Heart right ventricle (tissue), 16 donors: ENCODE measurements at regions not wholly inside any gene's neighbourhood (a gene's known extent, or its start where the extent isn't known, plus 50 kb on each side); places are given as distances from the start of the nearest gene placed in this dataset.

ENCODE experiments used
- ATAC-seq, 8 donors: fragments of 200-7000 bp; cut with Tn5 transposase; one replicate each; pipeline ENCODE4 v1.9.1; 2020; ENCODE audit warnings: mild to moderate bottlenecking in 8 of 8, moderate library complexity in 8 of 8, moderate number of reproducible peaks in 1 of 8
- DNase-seq, 2 donors: peaks; one replicate each; pipeline ENCODE4 v3.0.0-alpha.2; 2020
- H3K27ac ChIP-seq, 10 donors: fragments of 200-600 bp; sonication (generic) in 2 of 10; one replicate each; pipeline versions ENCODE4 v1.5.0 to v1.8.0; 2020 to 2022; ENCODE audit warnings: mild to moderate bottlenecking in 3 of 10
- H3K27me3 ChIP-seq, 7 donors: fragments of 200-600 bp; one replicate each; pipeline ENCODE4 v1.8.0; 2021 to 2022; ENCODE audit warnings: mild to moderate bottlenecking in 2 of 7
- H3K36me3 ChIP-seq, 9 donors: fragments of 200-600 bp; sonication (generic) in 1 of 9; one replicate each; pipeline versions ENCODE4 v1.5.0 to v1.8.0; 2020 to 2022; ENCODE audit warnings: mild to moderate bottlenecking in 2 of 9
- H3K4me1 ChIP-seq, 9 donors: fragments of 200-600 bp; sonication (generic) in 1 of 9; one replicate each; pipeline versions ENCODE4 v1.5.0 to v1.8.0; 2020 to 2022; ENCODE audit warnings: mild to moderate bottlenecking in 4 of 9
- H3K4me3 ChIP-seq, 10 donors: fragments of 200-600 bp; sonication (generic) in 2 of 10; one replicate each; pipeline versions ENCODE4 v1.5.0 to v1.8.0; 2020 to 2022; ENCODE audit warnings: mild to moderate bottlenecking in 7 of 10, moderate library complexity in 2 of 10
- H3K9me3 ChIP-seq, 11 donors: fragments of 200-600 bp in 10 of 11; sonication (generic) in 2 of 11; one replicate each; pipeline versions ENCODE4 v1.5.0 to v1.8.0; 2013 to 2022; ENCODE audit warnings: mild to moderate bottlenecking in 2 of 11, control low read depth in 1 of 11, moderate library complexity in 1 of 11
- WGBS, 2 donors: extraction: QIAGEN DNeasy Blood & Tissue Kit; methylation state at CpG; one replicate each; pipeline ENCODE4 v1.1.7; 2013; ENCODE audit warnings: inconsistent platforms in 1 of 2; 5-methylcytosine and 5-hydroxymethylcytosine counted together
- intact Hi-C, 10 donors: fragments of 100-400 bp; cut with DNase I; formaldehyde crosslinking; loops; one replicate each; pipeline versions ENCODE4 v1.11.1 to v1.14.2; 2022
- TF ChIP-seq, protein P1 (sequence below), 9 donors: fragments of 200-600 bp; sonication (generic) in 2 of 9; IDR thresholded peaks; one replicate each; pipeline versions ENCODE4 v1.5.0 to v1.8.0; 2021 to 2022; ENCODE audit warnings: antibody characterized with exemption in 9 of 9, mild to moderate bottlenecking in 5 of 9, moderate library complexity in 1 of 9
- donor health status: Arrhythmogenic right ventricular cardiomyopathy.
- donor health status: ischemic (EF 13 %, LVEDD 7.1; RV severe dilation, severe dysfunction).
- donor health status: healthy with polysubstance abuse.
- donor health status: DM: no; HTN: yes; CAD: no.
- donor health status: DM: no; HTN: no; CAD: no.
- donor health status: ischemic (EF 25% LVEDD 6.9; RV normal size, moderate dysfunction).
- donor health status: ischemic (EF 25% LVEDD 5.7; RV mildly dilated, moderate dysfunction).
- donor health status: healthy.
- donor health status: DM: yes; HTN: yes; CAD: no.
- donor health status: Ischemic cardiomyopathy.
- donor health status: ischemic (EF 35%, LVEDD 5.7; RV mildly dilated, moderate dysfunction).
- donor health status: nonischemic (EF 11% LVEDD 7.7; RV severe dilation, severe dysfunction).
- donor health status: DM: yes; HTN: yes; CAD: no.
- donor health status: PGD.
- donor health status: ischemic (EF 29% LVEDD 5.4; RV normal size, mild dysfunction).
- donor health status: nonischemic (EF 23%, LVEDD 6.1; RV moderate dilation, normal function).

DNA sequence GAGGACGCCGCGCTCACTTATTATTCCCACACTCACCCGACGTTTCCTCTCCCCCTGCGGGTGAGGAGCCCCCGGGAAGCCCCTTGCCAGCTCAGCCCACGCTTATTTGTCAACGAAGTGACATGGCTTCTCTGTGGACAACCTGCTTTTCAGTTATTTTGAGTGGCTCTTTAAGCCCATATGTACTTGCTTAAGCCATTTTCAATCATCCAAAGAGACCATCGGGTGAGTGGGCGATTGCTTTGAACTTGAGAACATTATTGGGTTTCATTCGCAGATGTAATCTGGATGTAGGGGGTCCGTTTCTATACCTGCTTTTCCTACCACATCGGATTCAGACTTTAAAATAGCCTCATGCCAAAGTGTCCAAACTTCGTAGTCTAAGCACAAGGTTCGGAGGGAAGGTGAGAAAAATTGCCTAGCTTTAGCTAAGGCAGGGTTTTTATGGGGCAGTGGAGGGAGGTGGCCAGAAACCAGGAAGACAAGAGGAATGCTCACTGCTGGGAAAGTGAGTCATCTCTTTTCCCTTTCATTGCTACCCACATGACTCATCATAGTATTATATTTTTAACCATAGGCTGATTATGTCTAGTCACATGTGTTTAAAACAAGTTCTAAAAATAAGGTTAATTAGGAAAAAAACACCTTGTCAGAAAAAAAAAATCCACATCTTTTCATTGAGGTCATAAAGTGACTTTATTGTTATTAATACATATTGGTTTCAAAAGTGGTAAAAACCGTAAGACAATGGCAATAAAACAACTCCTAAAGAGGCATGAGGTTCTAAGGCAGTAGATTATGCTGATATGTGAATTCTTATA is 773.1 kb upstream of the NR2F2 start:
- no peaks in the 10 kb centered on the region for H3K27me3 ChIP-seq
- peaks cover 0 to 25% (median 3%) of the 10 kb centered on the region in 9 donors for H3K4me1 ChIP-seq
- 80 to 81% methylated on average over 17 of the region's 17 CpGs for WGBS, 2 donors
- no peaks in the 10 kb centered on the region for H3K36me3 ChIP-seq
- DNase-seq, result no peak
- H3K27ac ChIP-seq, result peak overlapping the region in 7 of 10 donors; percentile 9 to 74 (median 37)
- intact Hi-C loops, result loop anchor here in 1 of 10 donors (10.0 kb wide), 1 partner anchor 63 kb away; no protein-coding TSS in a partner anchor
- peak in 4 of 8 donors; percentile 82 to 89 (median 84) for ATAC-seq
- H3K4me3 ChIP-seq, result no peak overlapping the region
- H3K9me3 ChIP-seq, result no peaks in the 10 kb centered on the region
- TF ChIP-seq, protein P1, sequence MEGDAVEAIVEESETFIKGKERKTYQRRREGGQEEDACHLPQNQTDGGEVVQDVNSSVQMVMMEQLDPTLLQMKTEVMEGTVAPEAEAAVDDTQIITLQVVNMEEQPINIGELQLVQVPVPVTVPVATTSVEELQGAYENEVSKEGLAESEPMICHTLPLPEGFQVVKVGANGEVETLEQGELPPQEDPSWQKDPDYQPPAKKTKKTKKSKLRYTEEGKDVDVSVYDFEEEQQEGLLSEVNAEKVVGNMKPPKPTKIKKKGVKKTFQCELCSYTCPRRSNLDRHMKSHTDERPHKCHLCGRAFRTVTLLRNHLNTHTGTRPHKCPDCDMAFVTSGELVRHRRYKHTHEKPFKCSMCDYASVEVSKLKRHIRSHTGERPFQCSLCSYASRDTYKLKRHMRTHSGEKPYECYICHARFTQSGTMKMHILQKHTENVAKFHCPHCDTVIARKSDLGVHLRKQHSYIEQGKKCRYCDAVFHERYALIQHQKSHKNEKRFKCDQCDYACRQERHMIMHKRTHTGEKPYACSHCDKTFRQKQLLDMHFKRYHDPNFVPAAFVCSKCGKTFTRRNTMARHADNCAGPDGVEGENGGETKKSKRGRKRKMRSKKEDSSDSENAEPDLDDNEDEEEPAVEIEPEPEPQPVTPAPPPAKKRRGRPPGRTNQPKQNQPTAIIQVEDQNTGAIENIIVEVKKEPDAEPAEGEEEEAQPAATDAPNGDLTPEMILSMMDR (IDR thresholded peaks at IDR 0.05), result no peak

DNA sequence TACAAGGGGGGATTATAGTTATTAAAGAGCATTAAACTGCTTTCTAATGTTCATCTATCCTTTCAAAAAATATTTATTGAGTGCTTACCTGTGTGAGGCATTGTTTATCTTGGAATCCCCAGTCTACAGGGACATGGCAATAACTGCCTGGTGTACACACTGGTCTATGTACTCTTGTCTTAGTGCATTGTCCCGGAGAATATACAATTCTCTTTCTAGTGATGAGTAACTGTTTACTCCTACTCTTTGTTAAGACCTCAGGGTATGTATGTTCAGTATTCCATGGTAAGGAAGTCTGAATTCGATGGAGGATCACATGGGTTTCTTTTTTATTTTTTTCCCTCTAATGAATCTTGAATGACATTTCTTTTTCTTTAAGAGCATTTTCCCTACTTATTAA is 772.4 kb upstream of the NR2F2 start:
- no peak for DNase-seq
- intact Hi-C loops, result loop anchor here in 1 of 10 donors (10.0 kb wide), 1 partner anchor 63 kb away; no protein-coding TSS in a partner anchor
- Histone ChIP-seq H3K27me3 (no peaks in the 10 kb centered on the region), H3K4me1 (peaks cover 0 to 25% (median 3%) of the 10 kb centered on the region in 9 donors), H3K9me3 (no peaks in the 10 kb centered on the region), H3K36me3 (no peaks in the 10 kb centered on the region), H3K27ac (peak overlapping the region in 1 of 10 donors; percentile 74), H3K4me3 (no peak overlapping the region)
- 82 to 87% methylated on average over 2 of the region's 2 CpGs for WGBS, 2 donors
- TF ChIP-seq, protein P1 (IDR thresholded peaks at IDR 0.05), result no peak
- ATAC-seq, result no peak

DNA sequence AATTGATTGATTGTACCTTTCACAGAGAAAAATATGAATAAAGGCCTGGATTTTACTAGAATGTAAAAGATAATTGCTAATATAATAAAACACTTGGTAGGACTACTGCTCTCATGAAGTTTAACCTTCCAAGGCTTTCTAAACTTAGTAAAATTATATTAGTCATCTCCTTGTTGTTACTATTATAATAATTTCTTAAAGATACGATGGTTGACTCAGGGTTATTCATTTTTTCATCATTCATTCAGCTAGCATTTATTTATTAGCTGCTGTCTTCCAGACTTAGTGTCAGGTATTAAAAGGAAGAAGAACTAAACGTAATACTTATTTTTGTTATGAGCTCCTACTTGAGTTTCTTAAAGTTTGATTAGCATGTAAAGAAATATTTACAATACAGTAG is 771.6 kb upstream of the NR2F2 start:
- Histone ChIP-seq H3K27ac (peak overlapping the region in 1 of 10 donors; percentile 74), H3K27me3 (no peaks in the 10 kb centered on the region), H3K36me3 (no peaks in the 10 kb centered on the region), H3K9me3 (no peaks in the 10 kb centered on the region), H3K4me3 (no peak overlapping the region), H3K4me1 (peaks cover 0 to 25% (median 3%) of the 10 kb centered on the region in 9 donors)
- TF ChIP-seq, protein P1 (IDR thresholded peaks at IDR 0.05), result no peak
- ATAC-seq (no peak), DNase-seq (no peak)
- 92 to 93% methylated on average over 2 of the region's 2 CpGs for WGBS, 2 donors
- intact Hi-C loops, result loop anchor here in 1 of 10 donors (10.0 kb wide), 1 partner anchor 64 kb away; no protein-coding TSS in a partner anchor

DNA sequence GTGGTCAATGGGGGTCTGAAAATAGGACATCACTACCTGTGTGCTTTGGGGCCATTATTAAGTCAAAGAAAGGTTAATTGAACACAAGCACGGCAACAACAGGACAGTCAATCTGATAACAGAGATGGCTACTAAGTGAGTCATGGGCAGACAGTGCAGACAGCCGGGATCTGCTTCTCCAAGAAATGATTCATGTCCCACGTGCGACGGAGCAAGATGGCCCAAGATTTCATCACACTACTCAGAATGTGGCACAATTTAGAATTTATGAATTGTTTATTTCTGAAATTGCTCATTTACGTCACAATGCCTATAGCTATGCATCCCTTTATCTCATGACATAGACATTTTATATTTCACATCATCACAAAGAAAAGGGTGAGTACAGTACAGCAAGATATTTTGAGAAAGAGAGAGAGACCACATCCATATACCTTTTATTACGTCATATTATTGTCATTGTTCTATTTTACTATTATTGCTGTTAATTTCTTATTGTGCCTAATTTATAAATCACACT is 770.6 kb upstream of the NR2F2 start:
- TF ChIP-seq, protein P1 (IDR thresholded peaks at IDR 0.05), result no peak
- Histone ChIP-seq H3K9me3 (no peaks in the 10 kb centered on the region), H3K27ac (no peak overlapping the region), H3K36me3 (no peaks in the 10 kb centered on the region), H3K4me1 (peaks cover 0 to 25% (median 3%) of the 10 kb centered on the region in 9 donors), H3K4me3 (no peak overlapping the region), H3K27me3 (no peaks in the 10 kb centered on the region)
- intact Hi-C loops, result loop anchor here in 1 of 10 donors (10.0 kb wide), 1 partner anchor 65 kb away; no protein-coding TSS in a partner anchor
- peak in 1 of 8 donors; percentile 47 for ATAC-seq
- no peak for DNase-seq
- WGBS, 2 donors, result 81 to 84% methylated on average over 7 of the region's 7 CpGs
